ENCODE measurements at regions not wholly inside any gene's neighbourhood (a gene's known extent, or its start where the extent isn't known, plus 50 kb on each side); places are given as distances from the start of the nearest gene placed in this dataset.

GRCh38 chrX:146456058-146456457 lies 353.5 kb upstream of the CXorf51B start:
- TF ChIP-seq, protein P1, sequence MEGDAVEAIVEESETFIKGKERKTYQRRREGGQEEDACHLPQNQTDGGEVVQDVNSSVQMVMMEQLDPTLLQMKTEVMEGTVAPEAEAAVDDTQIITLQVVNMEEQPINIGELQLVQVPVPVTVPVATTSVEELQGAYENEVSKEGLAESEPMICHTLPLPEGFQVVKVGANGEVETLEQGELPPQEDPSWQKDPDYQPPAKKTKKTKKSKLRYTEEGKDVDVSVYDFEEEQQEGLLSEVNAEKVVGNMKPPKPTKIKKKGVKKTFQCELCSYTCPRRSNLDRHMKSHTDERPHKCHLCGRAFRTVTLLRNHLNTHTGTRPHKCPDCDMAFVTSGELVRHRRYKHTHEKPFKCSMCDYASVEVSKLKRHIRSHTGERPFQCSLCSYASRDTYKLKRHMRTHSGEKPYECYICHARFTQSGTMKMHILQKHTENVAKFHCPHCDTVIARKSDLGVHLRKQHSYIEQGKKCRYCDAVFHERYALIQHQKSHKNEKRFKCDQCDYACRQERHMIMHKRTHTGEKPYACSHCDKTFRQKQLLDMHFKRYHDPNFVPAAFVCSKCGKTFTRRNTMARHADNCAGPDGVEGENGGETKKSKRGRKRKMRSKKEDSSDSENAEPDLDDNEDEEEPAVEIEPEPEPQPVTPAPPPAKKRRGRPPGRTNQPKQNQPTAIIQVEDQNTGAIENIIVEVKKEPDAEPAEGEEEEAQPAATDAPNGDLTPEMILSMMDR (IDR thresholded peaks at IDR 0.05; ENCODE audit: insufficient read depth, missing control alignments): no peak
- FAIRE-seq (no peak), DNase-seq (ENCODE audit: insufficient read length, low spot score) (no peak)

DNA sequence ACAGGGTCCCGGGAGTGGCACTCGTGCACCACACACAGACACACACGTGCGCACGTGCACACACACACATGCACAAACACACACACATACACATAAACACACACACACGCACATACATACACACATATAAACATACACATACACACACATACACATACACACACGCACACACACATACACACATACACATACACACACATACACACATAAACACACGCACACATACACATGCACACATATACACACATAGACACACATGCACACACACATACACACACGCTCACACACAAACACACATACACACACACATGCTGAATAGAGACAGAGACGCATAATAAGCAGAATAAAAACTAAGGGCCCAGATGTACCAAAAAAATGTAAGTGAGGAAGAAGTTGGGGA lies 332.2 kb upstream of the CXorf51B start:
- TF ChIP-seq, protein P1 (IDR thresholded peaks at IDR 0.05; ENCODE audit: insufficient read depth, missing control alignments): no peak
- FAIRE-seq (peak; percentile 78), DNase-seq (ENCODE audit: insufficient read length, low spot score) (no peak)

- TF ChIP-seq, protein P1 (IDR thresholded peaks at IDR 0.05; ENCODE audit: insufficient read depth, missing control alignments): no peak
- no peak for DNase-seq (ENCODE audit: insufficient read length, low spot score)
- no peak for FAIRE-seq
Measured at GRCh38 chrX:146481735-146482134, 327.8 kb upstream of the CXorf51B start.
